Keratinocyte (primary cell): ENCODE measurements at regions not wholly inside any gene's neighbourhood (a gene's known extent, or its start where the extent isn't known, plus 50 kb on each side); places are given as distances from the start of the nearest gene placed in this dataset.

Source experiments
- EZH2 ChIP-seq: IDR thresholded peaks from one replicate; pipeline ENCODE4 v1.6.1; 2012; ENCODE audit warnings: inconsistent platforms, mild to moderate bottlenecking, low read length, moderate library complexity
- TF ChIP-seq, protein P1 (sequence below), 3 experiments: IDR thresholded peaks in 1 of 3; conservative IDR thresholded peaks in 1 of 3; optimal IDR thresholded peaks in 1 of 3; 2 replicates in 2 of 3; 3 replicates in 1 of 3; pipeline versions ENCODE3 to v1.5.1; 2011; ENCODE audit warnings: low read length in 3 of 3, mild to moderate bottlenecking in 3 of 3, moderate library complexity in 2 of 3, control low read depth in 1 of 3, inconsistent platforms in 1 of 3; ENCODE audit not compliant: insufficient read depth in 2 of 3; ENCODE audit errors: extremely low read depth in 1 of 3

DNA sequence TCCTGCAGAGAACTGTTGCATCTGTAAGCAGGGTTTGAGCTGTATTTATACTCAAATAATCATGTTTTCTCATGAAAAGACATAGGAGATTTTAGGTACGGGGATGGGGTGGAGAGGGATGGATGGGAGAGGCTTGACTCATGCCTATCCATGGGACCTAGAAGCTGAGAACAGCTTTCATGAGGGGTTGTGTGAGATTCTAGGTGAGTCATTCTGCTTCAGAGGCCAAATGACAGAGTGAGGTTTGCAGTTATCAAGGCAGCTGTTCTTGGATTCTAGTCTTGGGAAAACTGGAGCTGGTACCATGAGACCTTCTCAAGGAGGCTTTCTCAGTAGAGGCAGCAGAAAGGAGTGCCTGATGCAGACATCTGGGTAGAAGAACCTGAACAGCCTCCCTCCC is 746.9 kb downstream of the TYW1 start:
- TF ChIP-seq, protein P1, sequence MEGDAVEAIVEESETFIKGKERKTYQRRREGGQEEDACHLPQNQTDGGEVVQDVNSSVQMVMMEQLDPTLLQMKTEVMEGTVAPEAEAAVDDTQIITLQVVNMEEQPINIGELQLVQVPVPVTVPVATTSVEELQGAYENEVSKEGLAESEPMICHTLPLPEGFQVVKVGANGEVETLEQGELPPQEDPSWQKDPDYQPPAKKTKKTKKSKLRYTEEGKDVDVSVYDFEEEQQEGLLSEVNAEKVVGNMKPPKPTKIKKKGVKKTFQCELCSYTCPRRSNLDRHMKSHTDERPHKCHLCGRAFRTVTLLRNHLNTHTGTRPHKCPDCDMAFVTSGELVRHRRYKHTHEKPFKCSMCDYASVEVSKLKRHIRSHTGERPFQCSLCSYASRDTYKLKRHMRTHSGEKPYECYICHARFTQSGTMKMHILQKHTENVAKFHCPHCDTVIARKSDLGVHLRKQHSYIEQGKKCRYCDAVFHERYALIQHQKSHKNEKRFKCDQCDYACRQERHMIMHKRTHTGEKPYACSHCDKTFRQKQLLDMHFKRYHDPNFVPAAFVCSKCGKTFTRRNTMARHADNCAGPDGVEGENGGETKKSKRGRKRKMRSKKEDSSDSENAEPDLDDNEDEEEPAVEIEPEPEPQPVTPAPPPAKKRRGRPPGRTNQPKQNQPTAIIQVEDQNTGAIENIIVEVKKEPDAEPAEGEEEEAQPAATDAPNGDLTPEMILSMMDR (optimal IDR thresholded peaks at IDR 0.05 in 1 of 3, IDR thresholded peaks at IDR 0.05 in 1 of 3, conservative IDR thresholded peaks at IDR 0.05 in 1 of 3; ENCODE audit: extremely low read depth in 1 of 3, insufficient read depth in 2 of 3, low read length in 3 of 3) = no peak
- no peak for TF ChIP-seq EZH2
